Testis (tissue), 2 donors: ENCODE measurements at regions not wholly inside any gene's neighbourhood (a gene's known extent, or its start where the extent isn't known, plus 50 kb on each side); places are given as distances from the start of the nearest gene placed in this dataset.

ENCODE experiments used
- DNase-seq: peaks from one replicate; pipeline ENCODE4 v3.0.0-alpha.2; 2019
- H3K27ac ChIP-seq, 2 donors: fragments of 200-600 bp; sonication (generic); one replicate each; pipeline ENCODE4 v1.5.1; 2019
- H3K27me3 ChIP-seq: fragments of 200-600 bp; sonication (generic); one replicate; pipeline ENCODE4 v1.5.1; 2019
- H3K36me3 ChIP-seq: fragments of 200-600 bp; sonication (generic); one replicate; pipeline ENCODE4 v1.5.1; 2017; ENCODE audit warnings: low read depth; ENCODE audit errors: missing control alignments
- H3K4me1 ChIP-seq: fragments of 200-600 bp; sonication (generic); one replicate; pipeline ENCODE4 v1.5.1; 2019
- H3K4me3 ChIP-seq, 2 donors: fragments of 200-600 bp; sonication (generic); one replicate each; pipeline ENCODE4 v1.5.1; 2017 to 2019
- H3K9me3 ChIP-seq: fragments of 200-600 bp; sonication (generic); one replicate; pipeline ENCODE4 v1.5.1; 2017
- CTCF ChIP-seq, 3 experiments: fragments of 450-650 bp in 2 of 3; fragments of 200-600 bp in 1 of 3; sonication (generic) in 1 of 3; IDR thresholded peaks; one replicate each; pipeline ENCODE4 v1.5.1; 2016 to 2019; ENCODE audit warnings: antibody characterized with exemption in 3 of 3, mild to moderate bottlenecking in 2 of 3, moderate library complexity in 1 of 3
- POLR2A ChIP-seq: fragments of 450-650 bp; IDR thresholded peaks from one replicate; pipeline ENCODE4 v1.6.1; 2017; ENCODE audit warnings: antibody characterized with exemption, mild to moderate bottlenecking, moderate library complexity
- WGBS, 2 donors: methylation state at CpG; one replicate each; pipeline ENCODE4 v1.1.5; 2018; 5-methylcytosine and 5-hydroxymethylcytosine counted together
- intact Hi-C: fragments of 100-400 bp; cut with DNase I; formaldehyde crosslinking; loops from one replicate; pipeline ENCODE4 v1.15.1; 2023; ENCODE audit warnings: low total_unique reads

DNA sequence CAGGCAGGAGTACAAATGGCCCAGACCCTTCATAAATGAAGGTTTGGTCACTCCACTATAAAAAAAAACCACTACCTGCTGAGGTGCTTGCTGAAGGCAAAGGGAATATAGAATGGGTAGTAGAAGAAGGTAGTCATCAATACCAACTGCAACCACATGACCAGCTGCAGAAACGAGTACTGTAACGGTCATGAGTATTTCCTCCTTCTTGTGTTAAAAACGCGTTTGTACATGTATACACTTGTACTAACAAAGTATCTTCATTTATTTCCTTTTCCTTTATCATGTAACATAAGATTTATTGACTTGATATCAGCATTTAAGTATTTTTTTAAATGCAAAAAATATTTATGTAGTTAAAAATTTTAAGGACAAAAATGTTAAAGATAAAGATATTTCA lies 238.6 kb downstream of the TFAP2B start:
- intact Hi-C loops = no loop called here

GRCh38 chr6:51060262-51060762 lies 241.6 kb downstream of the TFAP2B start:
- no peak overlapping the region for H3K4me3 ChIP-seq
- no peaks in the 10 kb centered on the region for H3K4me1 ChIP-seq
- DNase-seq = no peak
- TF ChIP-seq CTCF (IDR thresholded peaks at IDR 0.05) (no peak), POLR2A (no peak)
- H3K9me3 ChIP-seq = no peaks in the 10 kb centered on the region
- H3K27ac ChIP-seq = no peak overlapping the region
- H3K27me3 ChIP-seq = no peaks in the 10 kb centered on the region
- intact Hi-C loops = no loop called here
- 83 to 86% methylated on average over 3 of the region's 3 CpGs for WGBS, 2 donors
- no peaks in the 10 kb centered on the region for H3K36me3 ChIP-seq

More for the DNA sequence above, 238.6 kb downstream of the TFAP2B start:
- TF ChIP-seq CTCF (IDR thresholded peaks at IDR 0.05) = no peak
- TF ChIP-seq POLR2A = no peak
- Histone ChIP-seq H3K27ac (no peak overlapping the region), H3K4me1 (no peaks in the 10 kb centered on the region), H3K4me3 (no peak overlapping the region), H3K36me3 (no peaks in the 10 kb centered on the region), H3K27me3 (no peaks in the 10 kb centered on the region), H3K9me3 (no peaks in the 10 kb centered on the region)
- WGBS, 2 donors = 81 to 84% methylated on average over 4 of the region's 4 CpGs
- DNase-seq = no peak

DNA sequence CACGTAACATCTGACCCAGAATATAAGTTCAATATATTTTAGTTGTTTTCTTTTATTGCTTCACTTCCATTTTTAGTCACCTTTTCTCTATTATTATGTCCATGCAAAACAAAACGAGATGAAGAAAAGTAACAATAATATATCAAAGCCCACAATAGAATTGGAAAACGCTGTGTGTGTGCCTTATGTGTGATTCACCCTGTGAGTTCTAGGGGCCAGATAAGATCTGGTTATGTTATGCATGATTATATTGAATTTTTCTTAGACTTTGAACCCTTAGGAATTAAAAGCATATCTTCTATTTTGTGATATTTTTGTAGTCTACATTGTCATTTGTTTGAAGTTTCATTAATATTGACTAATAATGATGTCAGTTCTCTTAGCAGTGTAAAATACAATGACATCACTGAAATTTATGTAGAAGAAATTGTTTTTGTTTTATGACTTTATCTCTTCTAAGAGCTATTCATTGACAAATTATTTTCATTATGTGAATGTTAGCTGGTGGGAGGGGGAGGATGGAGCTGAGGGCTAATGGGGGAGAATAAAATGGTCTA lies 243.6 kb downstream of the TFAP2B start:
- H3K27ac ChIP-seq = no peak overlapping the region
- H3K4me3 ChIP-seq = no peak overlapping the region
- H3K36me3 ChIP-seq = no peaks in the 10 kb centered on the region
- H3K9me3 ChIP-seq = no peaks in the 10 kb centered on the region
- no peak for DNase-seq
- intact Hi-C loops = no loop called here
- 78 to 82% methylated on average over 3 of the region's 3 CpGs for WGBS, 2 donors
- H3K27me3 ChIP-seq = no peaks in the 10 kb centered on the region
- H3K4me1 ChIP-seq = no peaks in the 10 kb centered on the region
- no peak for TF ChIP-seq POLR2A
- no peak for TF ChIP-seq CTCF (IDR thresholded peaks at IDR 0.05)

- 78 to 80% methylated on average over 3 of the region's 3 CpGs for WGBS, 2 donors
Observed at GRCh38 chr6:51077821-51078518, 259.3 kb downstream of the TFAP2B start.

More at GRCh38 chr6:51077821-51078518, 259.3 kb downstream of the TFAP2B start:
- TF ChIP-seq CTCF (IDR thresholded peaks at IDR 0.05) = no peak
- TF ChIP-seq POLR2A = no peak
- no peaks in the 10 kb centered on the region for H3K27me3 ChIP-seq
- H3K27ac ChIP-seq = no peak overlapping the region
- H3K4me3 ChIP-seq = no peak overlapping the region
- H3K9me3 ChIP-seq = no peaks in the 10 kb centered on the region
- no peaks in the 10 kb centered on the region for H3K36me3 ChIP-seq
- intact Hi-C loops = no loop called here
- no peak for DNase-seq
- H3K4me1 ChIP-seq = no peaks in the 10 kb centered on the region
